ENCODE measurements at regions not wholly inside any gene's neighbourhood (a gene's known extent, or its start where the extent isn't known, plus 50 kb on each side); places are given as distances from the start of the nearest gene placed in this dataset.

DNA sequence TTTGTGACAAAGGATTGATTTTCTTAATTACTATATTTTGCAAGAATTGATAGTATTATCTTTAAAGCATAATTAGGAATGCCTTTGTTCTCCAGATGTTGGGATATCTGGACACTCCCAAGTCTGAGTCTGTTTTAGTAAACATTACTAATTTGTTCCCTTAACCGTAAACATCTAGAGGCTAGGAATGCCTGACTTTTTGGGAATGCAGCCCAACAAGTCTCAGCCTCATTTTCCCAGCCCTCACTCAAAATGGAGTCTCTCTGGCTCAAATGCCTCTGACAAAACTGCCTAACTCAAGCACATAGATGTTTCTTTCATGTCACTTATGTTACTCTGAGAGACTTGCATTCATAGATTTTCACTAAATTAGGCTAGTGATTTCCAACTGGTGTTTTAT lies 297.0 kb upstream of the CLNK start:
- TF ChIP-seq CTCF (IDR thresholded peaks at IDR 0.05 in 4 of 5, conservative IDR thresholded peaks at IDR 0.05 in 1 of 5) (no peak), POLR2A (IDR thresholded peaks at IDR 0.05) (no peak)

All from gastrocnemius medialis (tissue), 4 donors.